ENCODE measurements at regions not wholly inside any gene's neighbourhood (a gene's known extent, or its start where the extent isn't known, plus 50 kb on each side); places are given as distances from the start of the nearest gene placed in this dataset.

DNA sequence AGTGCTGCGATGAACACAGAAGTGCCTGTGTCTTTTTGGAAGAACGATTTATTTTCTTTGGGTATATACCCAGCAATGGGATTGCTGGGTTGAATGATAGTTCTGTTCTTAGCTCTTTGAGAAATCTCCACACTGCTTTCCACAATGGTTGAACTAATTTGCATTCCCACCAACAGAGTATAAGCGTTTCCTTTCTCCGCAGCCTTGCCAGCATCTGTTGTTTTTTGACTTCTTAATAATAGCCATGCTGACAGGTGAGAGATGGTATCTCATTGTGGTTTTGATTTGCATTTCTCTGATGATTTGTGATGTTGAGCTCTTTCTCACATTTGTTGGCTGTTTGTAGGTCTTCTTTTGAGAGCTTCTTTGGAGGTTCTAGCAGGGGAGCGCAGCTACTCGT, 134.6 kb downstream of the TENT4A start:
- POLR2A ChIA-PET: no interaction called here

DNA sequence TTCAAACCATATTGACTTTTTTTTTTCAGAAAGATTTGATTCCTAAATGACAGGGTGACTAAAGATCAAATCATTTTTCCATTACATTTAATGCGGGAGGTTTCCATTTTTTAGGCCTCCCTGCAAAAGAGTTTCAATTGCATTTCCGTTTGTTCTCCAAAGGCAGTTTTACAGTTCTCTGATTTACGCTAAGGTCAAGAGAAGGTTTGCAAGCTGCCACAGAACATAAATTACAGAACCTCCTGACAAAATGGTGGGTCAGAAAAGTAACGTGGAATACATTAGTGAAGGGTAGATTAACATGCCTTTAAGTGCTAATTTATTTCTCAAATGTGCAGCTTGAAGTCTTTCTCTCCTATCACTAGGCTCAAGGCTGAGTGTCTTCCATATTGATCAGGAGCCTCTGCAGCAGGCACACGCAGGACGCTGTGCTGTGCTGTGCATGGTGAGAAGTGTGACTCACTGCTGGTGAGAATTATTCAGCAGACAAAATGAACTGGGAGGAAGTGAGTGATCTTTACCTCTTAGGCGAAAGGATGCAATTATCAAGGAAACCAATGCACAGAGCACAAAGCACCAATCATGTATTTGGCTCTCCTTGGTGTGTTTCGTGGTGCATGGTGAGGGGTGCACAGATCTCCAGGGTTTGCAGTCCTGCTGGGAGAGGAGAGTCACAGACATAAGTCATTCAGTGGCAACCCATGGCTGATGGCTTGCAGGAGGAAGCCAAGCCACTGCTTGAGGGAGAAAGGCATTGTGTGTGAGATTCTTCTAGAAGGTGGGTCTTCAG, 136.3 kb downstream of the TENT4A start:
- Histone ChIP-seq H3K36me3 (ENCODE audit: control insufficient read depth, insufficient read depth, low read length) (no peaks in the 10 kb centered on the region), H3K27me3 (ENCODE audit: control insufficient read depth, insufficient read depth, low read length) (no peaks in the 10 kb centered on the region), H3K9me3 (ENCODE audit: control insufficient read depth, insufficient read depth, low read depth, low read length) (no peaks in the 10 kb centered on the region), H3K4me1 (ENCODE audit: control insufficient read depth, insufficient read depth, low read length) (no peaks in the 10 kb centered on the region), H3K4me3 (ENCODE audit: low read depth in 2 of 2, low read length in 2 of 2) (no peak overlapping the region), H3K27ac (ENCODE audit: low read length) (no peak overlapping the region)
- no peak for TF ChIP-seq POLR2AphosphoS5 (IDR thresholded peaks at IDR 0.05; ENCODE audit: low read depth, low read length)
- no peak for TF ChIP-seq TCF7L2 (IDR thresholded peaks at IDR 0.05; ENCODE audit: low read depth, low read length)
- TF ChIP-seq, protein P1, sequence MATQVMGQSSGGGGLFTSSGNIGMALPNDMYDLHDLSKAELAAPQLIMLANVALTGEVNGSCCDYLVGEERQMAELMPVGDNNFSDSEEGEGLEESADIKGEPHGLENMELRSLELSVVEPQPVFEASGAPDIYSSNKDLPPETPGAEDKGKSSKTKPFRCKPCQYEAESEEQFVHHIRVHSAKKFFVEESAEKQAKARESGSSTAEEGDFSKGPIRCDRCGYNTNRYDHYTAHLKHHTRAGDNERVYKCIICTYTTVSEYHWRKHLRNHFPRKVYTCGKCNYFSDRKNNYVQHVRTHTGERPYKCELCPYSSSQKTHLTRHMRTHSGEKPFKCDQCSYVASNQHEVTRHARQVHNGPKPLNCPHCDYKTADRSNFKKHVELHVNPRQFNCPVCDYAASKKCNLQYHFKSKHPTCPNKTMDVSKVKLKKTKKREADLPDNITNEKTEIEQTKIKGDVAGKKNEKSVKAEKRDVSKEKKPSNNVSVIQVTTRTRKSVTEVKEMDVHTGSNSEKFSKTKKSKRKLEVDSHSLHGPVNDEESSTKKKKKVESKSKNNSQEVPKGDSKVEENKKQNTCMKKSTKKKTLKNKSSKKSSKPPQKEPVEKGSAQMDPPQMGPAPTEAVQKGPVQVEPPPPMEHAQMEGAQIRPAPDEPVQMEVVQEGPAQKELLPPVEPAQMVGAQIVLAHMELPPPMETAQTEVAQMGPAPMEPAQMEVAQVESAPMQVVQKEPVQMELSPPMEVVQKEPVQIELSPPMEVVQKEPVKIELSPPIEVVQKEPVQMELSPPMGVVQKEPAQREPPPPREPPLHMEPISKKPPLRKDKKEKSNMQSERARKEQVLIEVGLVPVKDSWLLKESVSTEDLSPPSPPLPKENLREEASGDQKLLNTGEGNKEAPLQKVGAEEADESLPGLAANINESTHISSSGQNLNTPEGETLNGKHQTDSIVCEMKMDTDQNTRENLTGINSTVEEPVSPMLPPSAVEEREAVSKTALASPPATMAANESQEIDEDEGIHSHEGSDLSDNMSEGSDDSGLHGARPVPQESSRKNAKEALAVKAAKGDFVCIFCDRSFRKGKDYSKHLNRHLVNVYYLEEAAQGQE (IDR thresholded peaks at IDR 0.05; ENCODE audit: insufficient read depth in 1 of 2, low read depth in 2 of 2, low read length in 1 of 2): no peak
- TF ChIP-seq, protein P2, sequence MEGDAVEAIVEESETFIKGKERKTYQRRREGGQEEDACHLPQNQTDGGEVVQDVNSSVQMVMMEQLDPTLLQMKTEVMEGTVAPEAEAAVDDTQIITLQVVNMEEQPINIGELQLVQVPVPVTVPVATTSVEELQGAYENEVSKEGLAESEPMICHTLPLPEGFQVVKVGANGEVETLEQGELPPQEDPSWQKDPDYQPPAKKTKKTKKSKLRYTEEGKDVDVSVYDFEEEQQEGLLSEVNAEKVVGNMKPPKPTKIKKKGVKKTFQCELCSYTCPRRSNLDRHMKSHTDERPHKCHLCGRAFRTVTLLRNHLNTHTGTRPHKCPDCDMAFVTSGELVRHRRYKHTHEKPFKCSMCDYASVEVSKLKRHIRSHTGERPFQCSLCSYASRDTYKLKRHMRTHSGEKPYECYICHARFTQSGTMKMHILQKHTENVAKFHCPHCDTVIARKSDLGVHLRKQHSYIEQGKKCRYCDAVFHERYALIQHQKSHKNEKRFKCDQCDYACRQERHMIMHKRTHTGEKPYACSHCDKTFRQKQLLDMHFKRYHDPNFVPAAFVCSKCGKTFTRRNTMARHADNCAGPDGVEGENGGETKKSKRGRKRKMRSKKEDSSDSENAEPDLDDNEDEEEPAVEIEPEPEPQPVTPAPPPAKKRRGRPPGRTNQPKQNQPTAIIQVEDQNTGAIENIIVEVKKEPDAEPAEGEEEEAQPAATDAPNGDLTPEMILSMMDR (IDR thresholded peaks at IDR 0.05): no peak
- no peak for TF ChIP-seq SIN3A (IDR thresholded peaks at IDR 0.05; ENCODE audit: borderline replicate concordance, insufficient read depth, low read depth, low read length)
- ATAC-seq: no peak
- no TSS peak for BruUV-seq (replicated peaks)
- in situ Hi-C loops (cut with HindIII; ENCODE audit: low pct_unique_long_range_greater_than_20kb, low sequenced_read_pairs) (no loop called here), intact Hi-C loops (cut with micrococcal nuclease; ENCODE audit: unreplicated experiment) (no loop called here)
- DNase-seq (ENCODE audit: low read depth, low spot score): no peak
- CTCF ChIA-PET: no interaction called here
- POLR2A ChIA-PET: no interaction called here

More for the DNA sequence above, 134.6 kb downstream of the TENT4A start:
- BruUV-seq (replicated peaks): no TSS peak
- ATAC-seq: no peak
- no peak overlapping the region for H3K27ac ChIP-seq (ENCODE audit: low read length)
- TF ChIP-seq TCF7L2 (IDR thresholded peaks at IDR 0.05; ENCODE audit: low read depth, low read length) (no peak), SIN3A (IDR thresholded peaks at IDR 0.05; ENCODE audit: borderline replicate concordance, insufficient read depth, low read depth, low read length) (no peak), POLR2AphosphoS5 (IDR thresholded peaks at IDR 0.05; ENCODE audit: low read depth, low read length) (no peak)
- TF ChIP-seq, protein P2 (IDR thresholded peaks at IDR 0.05): no peak
- H3K36me3 ChIP-seq (ENCODE audit: control insufficient read depth, insufficient read depth, low read length): no peaks in the 10 kb centered on the region
- CTCF ChIA-PET: no interaction called here
- in situ Hi-C loops (cut with HindIII; ENCODE audit: low pct_unique_long_range_greater_than_20kb, low sequenced_read_pairs): no loop called here
- no peaks in the 10 kb centered on the region for H3K4me1 ChIP-seq (ENCODE audit: control insufficient read depth, insufficient read depth, low read length)
- H3K9me3 ChIP-seq (ENCODE audit: control insufficient read depth, insufficient read depth, low read depth, low read length): no peaks in the 10 kb centered on the region
- H3K4me3 ChIP-seq (ENCODE audit: low read depth in 2 of 2, low read length in 2 of 2): no peak overlapping the region
- no peaks in the 10 kb centered on the region for H3K27me3 ChIP-seq (ENCODE audit: control insufficient read depth, insufficient read depth, low read length)
- intact Hi-C loops (cut with micrococcal nuclease; ENCODE audit: unreplicated experiment): no loop called here
- DNase-seq (ENCODE audit: low read depth, low spot score): no peak

All from Panc1 (cell line).